GM18519 (cell line): ENCODE measurements at regions not wholly inside any gene's neighbourhood (a gene's known extent, or its start where the extent isn't known, plus 50 kb on each side); places are given as distances from the start of the nearest gene placed in this dataset.

Experiments used
- ATAC-seq: cut with Tn5 transposase; IDR thresholded peaks from one replicate; pipeline ENCODE4 v1.9.1; 2021; ENCODE audit warnings: mild to moderate bottlenecking, moderate library complexity; ENCODE audit not compliant: unreplicated experiment, low FRiP score

- peak; percentile 22 for ATAC-seq
These were observed 97.8 kb downstream of the ZNF674 start for GRCh38 chrX:46447384-46447783.

GRCh38 chrX:46446727-46447378, 98.4 kb downstream of the ZNF674 start:
- peak; percentile 83 for ATAC-seq

GRCh38 chrX:46444011-46444410, 101.2 kb downstream of the ZNF674 start:
- no peak for ATAC-seq

GRCh38 chrX:46436744-46437143, 108.5 kb downstream of the ZNF674 start:
- ATAC-seq: no peak

GRCh38 chrX:46433892-46434291, 111.3 kb downstream of the ZNF674 start:
- ATAC-seq: no peak

GRCh38 chrX:46408553-46409407, 136.4 kb downstream of the ZNF674 start:
- ATAC-seq: no peak

GRCh38 chrX:46407753-46408130, 137.5 kb downstream of the ZNF674 start:
- ATAC-seq: no peak

- no peak for ATAC-seq
These were observed 138.0 kb downstream of the ZNF674 start for GRCh38 chrX:46407036-46407752.

- no peak for ATAC-seq
These were observed 140.4 kb downstream of the ZNF674 start for GRCh38 chrX:46404774-46405173.

- ATAC-seq: no peak
These were observed 144.4 kb downstream of the ZNF674 start for GRCh38 chrX:46400530-46401443.

- ATAC-seq: no peak
These were observed 146.3 kb downstream of the ZNF674 start for GRCh38 chrX:46398874-46399273.

- ATAC-seq: no peak
These were observed 147.1 kb downstream of the ZNF674 start for GRCh38 chrX:46398126-46398525.

- no peak for ATAC-seq
These were observed 158.7 kb downstream of the ZNF674 start for GRCh38 chrX:46386511-46386910.

GRCh38 chrX:46383006-46383405, 162.2 kb downstream of the ZNF674 start:
- no peak for ATAC-seq

GRCh38 chrX:46382595-46382994, 162.6 kb downstream of the ZNF674 start:
- ATAC-seq: no peak

- ATAC-seq: no peak
These were observed 163.6 kb downstream of the ZNF674 start for GRCh38 chrX:46381630-46382029.

GRCh38 chrX:46380148-46380752, 165.0 kb downstream of the ZNF674 start:
- no peak for ATAC-seq

- no peak for ATAC-seq
These were observed 168.9 kb downstream of the ZNF674 start for GRCh38 chrX:46376246-46376885.

GRCh38 chrX:46375831-46376230, 169.4 kb downstream of the ZNF674 start:
- ATAC-seq: no peak
